Calu3 (cell line): ENCODE measurements at regions not wholly inside any gene's neighbourhood (a gene's known extent, or its start where the extent isn't known, plus 50 kb on each side); places are given as distances from the start of the nearest gene placed in this dataset.

ENCODE experiments used
- BruUV-seq: library from RNA; stranded (reverse); fragments of 400-500 nt; replicated peaks from 2 replicates; lab custom pipeline; 2021; lab: Mats Ljungman, UMichigan
- CTCF ChIA-PET: fragments of 300-600 bp; sonication (Branson Sonifier 250); formaldehyde crosslinking; loops from one replicate; lab custom pipeline; 2022; ENCODE audit warnings: antibody characterized with exemption; lab: Charles Lee
- DNase-seq: peaks from one replicate; pipeline ENCODE4 v3.0.0; 2022
- H3K27ac Mint-ChIP-seq: one replicate; pipeline ENCODE4 v1.8.0; 2022; ENCODE audit warnings: mixed read lengths; ENCODE audit not compliant: unreplicated experiment
- H3K27me3 Mint-ChIP-seq: one replicate; pipeline ENCODE4 v1.8.0; 2022; ENCODE audit warnings: mixed read lengths; ENCODE audit not compliant: unreplicated experiment
- H3K36me3 Mint-ChIP-seq: one replicate; pipeline ENCODE4 v1.8.0; 2022; ENCODE audit warnings: mild to moderate bottlenecking, moderate library complexity, mixed read lengths; ENCODE audit not compliant: insufficient read depth, unreplicated experiment
- H3K4me1 Mint-ChIP-seq: one replicate; pipeline ENCODE4 v1.8.0; 2022; ENCODE audit warnings: mild to moderate bottlenecking, low read depth, mixed read lengths; ENCODE audit not compliant: unreplicated experiment
- H3K4me3 Mint-ChIP-seq: one replicate; pipeline ENCODE4 v1.8.0; 2022; ENCODE audit warnings: mild to moderate bottlenecking, low read depth, moderate library complexity, mixed read lengths; ENCODE audit not compliant: unreplicated experiment
- H3K9me3 Mint-ChIP-seq: one replicate; pipeline ENCODE4 v1.8.0; 2022; ENCODE audit warnings: low read depth, mixed read lengths; ENCODE audit not compliant: unreplicated experiment
- CTCF ChIP-seq: fragments of 200-600 bp; IDR thresholded peaks from one replicate; pipeline ENCODE4 v1.8.0; 2022; ENCODE audit warnings: antibody characterized with exemption; ENCODE audit not compliant: unreplicated experiment
- intact Hi-C: fragments of 100-400 bp; cut with micrococcal nuclease; formaldehyde crosslinking; loops from one replicate; pipeline ENCODE4 v1.10.0; 2022; ENCODE audit not compliant: unreplicated experiment

- H3K27ac Mint-ChIP-seq, result peak overlapping the region; percentile 95
- H3K9me3 Mint-ChIP-seq, result peaks cover 7% of the 10 kb centered on the region
- peak overlapping the region; percentile 21 for H3K4me3 Mint-ChIP-seq
- CTCF ChIA-PET, result no interaction called here
- H3K27me3 Mint-ChIP-seq, result no peaks in the 10 kb centered on the region
- peaks cover 22% of the 10 kb centered on the region for H3K36me3 Mint-ChIP-seq
- DNase-seq, result peak; percentile 12
- intact Hi-C loops, result loop anchor here (2.0 to 5.0 kb wide), 3 partner anchors 85 to 244 kb away; no protein-coding TSS in a partner anchor
- no peak for TF ChIP-seq CTCF
- H3K4me1 Mint-ChIP-seq, result peaks cover 37% of the 10 kb centered on the region
- BruUV-seq, result no TSS peak
Observed at GRCh38 chr6:141552463-141552862, 580.3 kb upstream of the GJE1 start.

DNA sequence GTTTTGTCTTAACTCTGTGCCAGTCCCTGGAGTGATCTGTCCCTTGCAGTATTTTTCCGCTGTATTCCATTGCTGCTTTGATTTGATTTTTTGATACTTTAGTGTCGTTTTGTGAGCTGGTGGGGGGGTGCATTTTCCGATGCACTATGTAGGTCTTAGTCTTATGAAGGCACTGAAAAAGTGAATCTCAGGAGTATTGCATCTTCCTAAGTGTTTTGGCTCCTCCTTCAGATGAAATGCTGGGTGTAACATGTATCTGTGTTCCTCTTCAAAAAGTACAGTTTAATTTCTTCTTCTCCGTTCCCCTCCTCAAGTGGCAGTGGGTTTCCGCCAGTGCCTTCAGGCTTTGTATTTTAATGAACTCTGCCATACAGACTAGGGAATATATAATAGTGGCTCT lies 580.7 kb upstream of the GJE1 start:
- Mint-ChIP-seq H3K4me3 (peak overlapping the region; percentile 21), H3K27ac (peak overlapping the region; percentile 95), H3K36me3 (peaks cover 22% of the 10 kb centered on the region), H3K27me3 (no peaks in the 10 kb centered on the region), H3K9me3 (peaks cover 7% of the 10 kb centered on the region), H3K4me1 (peaks cover 37% of the 10 kb centered on the region)
- no peak for DNase-seq
- BruUV-seq, result TSS peak; percentile 41
- no peak for TF ChIP-seq CTCF
- CTCF ChIA-PET, result no interaction called here
- intact Hi-C loops, result loop anchor here (2.0 to 5.0 kb wide), 3 partner anchors 85 to 243 kb away; no protein-coding TSS in a partner anchor

- Mint-ChIP-seq H3K4me3 (no peak overlapping the region), H3K36me3 (peaks cover 22% of the 10 kb centered on the region), H3K9me3 (peaks cover 7% of the 10 kb centered on the region), H3K27me3 (no peaks in the 10 kb centered on the region), H3K4me1 (peaks cover 37% of the 10 kb centered on the region), H3K27ac (peak overlapping the region; percentile 95)
- intact Hi-C loops, result loop anchor here (5.0 kb wide), 1 partner anchor 84 kb away; no protein-coding TSS in a partner anchor
- BruUV-seq, result no TSS peak
- CTCF ChIA-PET, result no interaction called here
- no peak for TF ChIP-seq CTCF
- DNase-seq, result no peak
Observed at GRCh38 chr6:141551318-141551717, 581.4 kb upstream of the GJE1 start.

- CTCF ChIA-PET, result no interaction called here
- Mint-ChIP-seq H3K4me1 (peaks cover 37% of the 10 kb centered on the region), H3K4me3 (no peak overlapping the region), H3K9me3 (peaks cover 7% of the 10 kb centered on the region), H3K27me3 (no peaks in the 10 kb centered on the region), H3K36me3 (peaks cover 22% of the 10 kb centered on the region), H3K27ac (no peak overlapping the region)
- no peak for TF ChIP-seq CTCF
- intact Hi-C loops, result loop anchor here (5.0 kb wide), 1 partner anchor 83 kb away; no protein-coding TSS in a partner anchor
- no TSS peak for BruUV-seq
- no peak for DNase-seq
Observed at GRCh38 chr6:141550471-141550870, 582.3 kb upstream of the GJE1 start.
